Gastrocnemius medialis (tissue), 4 donors: ENCODE measurements at regions not wholly inside any gene's neighbourhood (a gene's known extent, or its start where the extent isn't known, plus 50 kb on each side); places are given as distances from the start of the nearest gene placed in this dataset.

Experiments
- POLR2A ChIP-seq, 2 donors: fragments of 450-650 bp; IDR thresholded peaks; one replicate each; pipeline ENCODE4 v1.6.1; 2017; ENCODE audit warnings: antibody characterized with exemption in 2 of 2, mild to moderate bottlenecking in 2 of 2, moderate library complexity in 2 of 2
- TF ChIP-seq, protein P1 (sequence below), 5 experiments: fragments of 450-650 bp in 3 of 5; fragments of 200-600 bp in 2 of 5; sonication (generic) in 2 of 5; IDR thresholded peaks in 4 of 5; conservative IDR thresholded peaks in 1 of 5; 1 replicate in 4 of 5; 2 replicates in 1 of 5; pipeline ENCODE4 v1.5.1; 2016 to 2019; ENCODE audit warnings: antibody characterized with exemption in 5 of 5, mild to moderate bottlenecking in 3 of 5, moderate library complexity in 3 of 5

- TF ChIP-seq, protein P1, sequence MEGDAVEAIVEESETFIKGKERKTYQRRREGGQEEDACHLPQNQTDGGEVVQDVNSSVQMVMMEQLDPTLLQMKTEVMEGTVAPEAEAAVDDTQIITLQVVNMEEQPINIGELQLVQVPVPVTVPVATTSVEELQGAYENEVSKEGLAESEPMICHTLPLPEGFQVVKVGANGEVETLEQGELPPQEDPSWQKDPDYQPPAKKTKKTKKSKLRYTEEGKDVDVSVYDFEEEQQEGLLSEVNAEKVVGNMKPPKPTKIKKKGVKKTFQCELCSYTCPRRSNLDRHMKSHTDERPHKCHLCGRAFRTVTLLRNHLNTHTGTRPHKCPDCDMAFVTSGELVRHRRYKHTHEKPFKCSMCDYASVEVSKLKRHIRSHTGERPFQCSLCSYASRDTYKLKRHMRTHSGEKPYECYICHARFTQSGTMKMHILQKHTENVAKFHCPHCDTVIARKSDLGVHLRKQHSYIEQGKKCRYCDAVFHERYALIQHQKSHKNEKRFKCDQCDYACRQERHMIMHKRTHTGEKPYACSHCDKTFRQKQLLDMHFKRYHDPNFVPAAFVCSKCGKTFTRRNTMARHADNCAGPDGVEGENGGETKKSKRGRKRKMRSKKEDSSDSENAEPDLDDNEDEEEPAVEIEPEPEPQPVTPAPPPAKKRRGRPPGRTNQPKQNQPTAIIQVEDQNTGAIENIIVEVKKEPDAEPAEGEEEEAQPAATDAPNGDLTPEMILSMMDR (IDR thresholded peaks at IDR 0.05 in 4 of 5, conservative IDR thresholded peaks at IDR 0.05 in 1 of 5), result no peak
- TF ChIP-seq POLR2A (IDR thresholded peaks at IDR 0.05), result no peak
These were observed 972.1 kb upstream of the PRR20A start for GRCh38 chr13:56168581-56168980.
